ENCODE measurements at regions not wholly inside any gene's neighbourhood (a gene's known extent, or its start where the extent isn't known, plus 50 kb on each side); places are given as distances from the start of the nearest gene placed in this dataset.
"Not testable (repeated sequence)": the region's sequence is repeated elsewhere in the genome, so short reads cannot be mapped to it uniquely, and the experiment has no call there.

DNA sequence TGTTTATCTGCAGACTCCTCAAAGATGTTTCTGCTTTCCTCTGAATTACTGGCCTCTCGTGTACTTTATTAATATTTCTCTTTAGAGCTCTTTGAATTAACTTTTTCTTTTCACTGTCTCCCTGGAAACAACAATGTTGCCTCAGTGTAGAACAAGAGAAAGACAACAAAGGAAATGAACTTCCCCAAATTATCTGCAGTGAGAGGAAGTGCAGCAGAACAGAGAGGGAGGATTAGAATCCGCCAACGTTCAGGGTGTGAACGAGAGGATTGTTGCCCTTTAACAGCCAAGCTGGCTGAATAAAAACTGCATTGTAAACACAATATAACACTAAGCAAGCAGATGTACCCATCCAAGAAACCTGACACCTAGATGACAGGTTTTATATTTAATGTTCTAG, 375.9 kb downstream of the GALC start:
- no peak for DNase-seq (ENCODE audit: low read depth)
- TF ChIP-seq, protein P1, sequence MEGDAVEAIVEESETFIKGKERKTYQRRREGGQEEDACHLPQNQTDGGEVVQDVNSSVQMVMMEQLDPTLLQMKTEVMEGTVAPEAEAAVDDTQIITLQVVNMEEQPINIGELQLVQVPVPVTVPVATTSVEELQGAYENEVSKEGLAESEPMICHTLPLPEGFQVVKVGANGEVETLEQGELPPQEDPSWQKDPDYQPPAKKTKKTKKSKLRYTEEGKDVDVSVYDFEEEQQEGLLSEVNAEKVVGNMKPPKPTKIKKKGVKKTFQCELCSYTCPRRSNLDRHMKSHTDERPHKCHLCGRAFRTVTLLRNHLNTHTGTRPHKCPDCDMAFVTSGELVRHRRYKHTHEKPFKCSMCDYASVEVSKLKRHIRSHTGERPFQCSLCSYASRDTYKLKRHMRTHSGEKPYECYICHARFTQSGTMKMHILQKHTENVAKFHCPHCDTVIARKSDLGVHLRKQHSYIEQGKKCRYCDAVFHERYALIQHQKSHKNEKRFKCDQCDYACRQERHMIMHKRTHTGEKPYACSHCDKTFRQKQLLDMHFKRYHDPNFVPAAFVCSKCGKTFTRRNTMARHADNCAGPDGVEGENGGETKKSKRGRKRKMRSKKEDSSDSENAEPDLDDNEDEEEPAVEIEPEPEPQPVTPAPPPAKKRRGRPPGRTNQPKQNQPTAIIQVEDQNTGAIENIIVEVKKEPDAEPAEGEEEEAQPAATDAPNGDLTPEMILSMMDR (IDR thresholded peaks at IDR 0.05; ENCODE audit: insufficient read depth, low read depth, low read length, missing control alignments): no peak

DNA sequence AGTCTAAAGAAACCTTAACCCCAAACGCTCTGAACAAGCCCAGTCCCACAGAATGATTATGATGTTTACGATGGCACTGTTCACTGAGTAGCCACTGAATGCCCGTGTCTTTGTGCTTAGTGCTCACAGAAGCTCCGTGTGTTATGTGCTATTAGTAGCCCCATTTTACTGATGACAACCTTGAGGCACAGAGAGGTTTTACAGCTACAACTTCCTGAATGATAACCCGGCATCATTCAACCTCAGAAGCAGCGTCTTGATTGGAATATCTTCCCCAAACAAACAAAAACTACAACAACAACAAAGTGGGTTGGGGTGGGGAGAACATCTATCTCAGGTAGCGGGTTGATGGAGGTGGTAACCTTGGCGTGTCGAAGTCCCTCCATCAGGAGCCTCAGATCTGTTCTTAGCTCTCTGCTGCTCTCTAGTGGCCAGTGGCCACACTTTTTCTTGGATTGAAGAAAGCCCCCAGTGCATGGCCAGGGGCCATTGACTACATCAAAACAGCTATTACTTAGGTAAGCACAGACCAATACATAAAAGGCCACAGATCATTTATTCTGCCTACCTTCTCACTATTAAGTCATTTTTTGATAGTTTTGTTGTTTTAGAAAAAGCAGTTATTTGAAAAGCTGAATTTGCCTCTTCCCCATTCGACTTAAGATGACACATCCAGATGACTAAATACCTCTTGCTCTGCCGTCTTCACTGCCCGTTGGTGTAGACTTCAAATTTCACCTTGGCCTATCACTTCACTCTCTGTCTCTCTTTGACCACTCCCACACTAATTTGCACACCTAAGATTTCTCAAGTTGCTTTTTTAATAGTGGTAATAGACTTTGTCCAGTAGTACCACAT, 376.9 kb downstream of the GALC start:
- TF ChIP-seq, protein P1 (IDR thresholded peaks at IDR 0.05; ENCODE audit: insufficient read depth, low read depth, low read length, missing control alignments): peak; percentile 69
- peak; percentile 57 for DNase-seq (ENCODE audit: low read depth)
- H3K4me3 ChIP-seq (ENCODE audit: low read depth, low read length): no peak overlapping the region

More for the DNA sequence above, 375.9 kb downstream of the GALC start:
- H3K4me3 ChIP-seq (ENCODE audit: low read depth, low read length): no peak overlapping the region

DNA sequence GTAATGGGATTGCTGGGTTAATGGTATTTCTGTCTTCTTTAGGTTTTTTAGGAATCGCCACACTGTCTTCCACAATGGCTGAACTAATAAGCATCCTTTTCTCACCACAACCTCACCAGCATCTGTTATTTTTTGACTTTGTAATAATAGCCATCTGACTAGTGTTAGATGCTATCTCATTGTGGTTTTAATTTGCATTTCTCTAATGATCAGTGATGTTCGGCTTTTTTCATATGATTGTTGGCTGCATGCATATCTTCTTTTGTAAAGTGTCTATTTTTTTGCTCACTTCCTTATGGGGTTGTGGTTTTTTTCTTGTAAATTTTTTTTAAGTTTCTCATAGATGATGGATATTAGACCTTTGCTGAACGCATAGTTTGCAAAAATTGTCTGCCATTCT, 377.9 kb downstream of the GALC start:
- DNase-seq (ENCODE audit: low read depth): no peak
- no peak overlapping the region for H3K4me3 ChIP-seq (ENCODE audit: low read depth, low read length)
- TF ChIP-seq, protein P1 (IDR thresholded peaks at IDR 0.05; ENCODE audit: insufficient read depth, low read depth, low read length, missing control alignments): no peak

DNA sequence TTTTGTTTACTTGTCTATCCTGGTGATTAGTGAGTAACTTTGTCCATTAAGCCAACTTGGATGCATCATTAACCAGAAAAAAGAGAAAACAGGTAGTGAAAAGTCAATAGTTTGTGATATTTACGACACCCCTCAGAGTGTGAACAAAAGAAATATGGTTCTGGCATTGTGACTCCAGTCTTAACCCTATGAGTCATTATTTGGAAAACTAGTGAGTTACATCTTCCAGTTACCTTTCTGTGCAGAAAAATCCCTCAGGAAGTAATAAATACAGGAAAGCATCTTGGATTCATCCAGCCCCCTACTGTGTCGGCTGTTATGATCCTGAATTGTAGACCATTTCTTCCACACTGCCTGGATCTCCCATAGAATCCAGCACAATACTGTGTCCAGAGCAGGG, 379.1 kb downstream of the GALC start:
- TF ChIP-seq, protein P1 (IDR thresholded peaks at IDR 0.05; ENCODE audit: insufficient read depth, low read depth, low read length, missing control alignments): no peak
- H3K4me3 ChIP-seq (ENCODE audit: low read depth, low read length): no peak overlapping the region
- DNase-seq (ENCODE audit: low read depth): no peak

DNA sequence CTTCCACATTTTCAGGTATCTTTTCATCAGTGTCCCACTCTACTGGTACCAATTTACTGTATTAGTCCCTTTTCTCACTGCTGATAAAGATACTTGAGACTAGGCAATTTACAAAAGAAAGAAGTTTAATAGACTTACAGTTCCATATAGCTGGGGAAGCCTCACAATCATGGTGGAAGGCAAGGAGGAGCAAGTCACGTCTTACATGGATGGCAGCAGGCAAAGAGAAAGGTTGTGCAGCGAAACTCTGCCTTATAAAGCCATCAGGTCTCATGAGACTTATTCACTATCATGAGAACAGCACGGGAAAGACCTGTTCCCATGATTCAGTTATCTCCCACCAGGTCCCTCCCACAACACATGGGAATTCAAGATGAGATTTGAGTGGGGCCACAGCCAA, 385.9 kb downstream of the GALC start:
- DNase-seq (ENCODE audit: low read depth); H3K4me3 ChIP-seq (ENCODE audit: low read depth, low read length): not testable (repeated sequence)

DNA sequence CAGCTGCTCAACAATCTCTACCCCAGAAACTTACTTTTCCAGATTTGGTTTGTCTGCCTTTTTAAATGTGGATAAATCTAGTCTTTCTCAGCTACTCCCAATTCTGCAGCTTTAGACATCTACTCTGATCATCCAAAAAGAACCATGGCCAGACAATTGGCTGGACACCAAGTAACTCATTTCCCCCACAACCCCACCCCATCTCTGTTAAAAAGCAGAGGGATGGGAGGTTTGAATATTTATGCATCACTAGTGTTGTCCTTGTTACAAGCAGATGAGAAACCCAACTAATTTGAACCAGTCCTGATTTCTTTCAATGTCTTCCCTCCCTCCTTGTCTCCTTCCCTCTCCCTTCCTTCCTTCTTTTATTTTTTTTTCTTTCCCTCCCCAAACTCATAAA, 391.9 kb downstream of the GALC start:
- no peak overlapping the region for H3K4me3 ChIP-seq (ENCODE audit: low read depth, low read length)
- DNase-seq (ENCODE audit: low read depth): no peak
- TF ChIP-seq, protein P1 (IDR thresholded peaks at IDR 0.05; ENCODE audit: insufficient read depth, low read depth, low read length, missing control alignments): no peak

DNA sequence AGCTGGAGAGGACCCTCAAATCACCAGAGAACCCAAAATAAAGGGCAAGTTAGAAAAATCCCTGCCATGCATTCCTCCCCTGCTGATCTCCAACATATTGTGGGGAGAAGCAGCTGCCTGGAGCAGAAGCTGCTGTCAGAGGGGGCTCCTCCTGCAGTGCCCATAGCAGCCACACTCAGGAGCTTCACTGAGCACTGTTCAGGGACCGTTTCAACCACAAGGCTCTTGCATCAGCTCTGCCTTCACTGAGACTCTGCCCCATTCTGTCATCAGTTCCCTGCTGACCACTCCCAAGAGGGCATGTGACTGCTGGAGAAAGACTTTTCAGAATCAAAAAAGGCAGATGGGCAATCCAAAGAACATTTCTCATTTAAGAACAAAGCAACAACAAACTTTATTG, 392.7 kb downstream of the GALC start:
- TF ChIP-seq, protein P1 (IDR thresholded peaks at IDR 0.05; ENCODE audit: insufficient read depth, low read depth, low read length, missing control alignments): no peak
- H3K4me3 ChIP-seq (ENCODE audit: low read depth, low read length): no peak overlapping the region
- DNase-seq (ENCODE audit: low read depth): no peak

All from GM12865 (cell line).